ENCODE measurements at regions not wholly inside any gene's neighbourhood (a gene's known extent, or its start where the extent isn't known, plus 50 kb on each side); places are given as distances from the start of the nearest gene placed in this dataset.

GRCh38 chr2:156206355-156206754, 126.2 kb downstream of the NR4A2 start:
- no peak for TF ChIP-seq CTCF (IDR thresholded peaks at IDR 0.05)
- TF ChIP-seq EZH2 (IDR thresholded peaks at IDR 0.05; ENCODE audit: borderline replicate concordance, insufficient read depth, low read depth, low read length, poor library complexity, severe bottlenecking): no peak

All from B cell (primary cell).